ENCODE measurements at regions not wholly inside any gene's neighbourhood (a gene's known extent, or its start where the extent isn't known, plus 50 kb on each side); places are given as distances from the start of the nearest gene placed in this dataset.
"Not testable (repeated sequence)": the region's sequence is repeated elsewhere in the genome, so short reads cannot be mapped to it uniquely, and the experiment has no call there.

DNA sequence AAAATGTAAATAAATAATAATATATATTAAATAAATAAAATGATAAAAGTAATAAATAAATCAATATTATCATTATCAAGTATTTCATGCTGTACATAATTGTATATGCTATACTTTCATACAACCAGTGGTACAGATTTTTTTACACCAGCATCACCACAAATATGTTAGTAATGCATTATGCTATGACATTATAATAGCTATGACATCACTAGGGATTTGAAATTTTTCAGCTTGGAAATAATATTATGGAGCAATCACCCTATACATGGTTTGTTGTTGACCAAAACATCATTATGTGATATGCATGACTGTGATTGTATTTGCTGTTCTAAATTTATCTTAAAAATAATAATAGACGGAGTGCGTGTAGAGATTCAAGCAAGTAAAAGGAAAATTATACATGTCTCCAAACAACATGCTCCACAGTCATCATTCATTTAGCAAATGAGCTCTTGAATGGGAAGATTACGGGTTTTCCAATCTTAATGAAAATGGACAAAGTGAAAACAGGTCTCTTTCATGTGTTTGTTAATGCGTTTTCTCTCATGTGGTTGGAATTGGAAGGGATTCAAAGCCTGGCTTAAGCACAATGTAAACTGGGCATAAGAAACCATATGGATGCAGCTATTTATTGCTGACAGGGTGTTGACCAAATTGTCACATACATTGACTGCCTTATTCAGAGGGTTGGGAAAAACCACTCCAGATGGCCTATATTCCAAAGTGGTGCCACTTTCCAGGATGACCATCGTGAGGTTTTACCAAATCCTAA is 643.0 kb upstream of the RGMB start:
- Mint-ChIP-seq H3K27me3 (no peaks in the 10 kb centered on the region), H3K4me3 (no peak overlapping the region), H3K27ac (no peak overlapping the region), H3K9me3 (no peaks in the 10 kb centered on the region), H3K36me3 (no peaks in the 10 kb centered on the region), H3K4me1 (no peaks in the 10 kb centered on the region)

DNA sequence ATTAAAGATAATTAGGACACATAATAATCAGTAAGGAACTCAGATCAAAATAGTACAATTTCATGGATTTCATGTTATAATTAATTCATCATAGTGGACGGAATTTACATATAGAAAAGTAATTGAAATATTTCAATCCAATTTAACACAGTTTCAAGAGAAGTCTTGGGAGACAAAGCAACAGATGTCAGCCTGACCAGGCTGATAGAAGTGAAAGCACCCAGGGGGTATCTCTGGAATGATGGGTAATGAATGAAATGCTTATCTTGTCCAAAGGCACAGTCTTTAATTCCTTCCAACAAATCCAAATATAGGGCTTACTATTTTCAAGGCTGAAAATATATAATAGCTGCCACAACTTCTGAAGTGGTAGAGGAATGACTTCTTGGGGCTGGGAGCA is 629.3 kb upstream of the RGMB start:
- Mint-ChIP-seq H3K27me3 (peaks cover 1% of the 10 kb centered on the region), H3K4me3 (no peak overlapping the region), H3K27ac (no peak overlapping the region), H3K9me3 (no peaks in the 10 kb centered on the region), H3K4me1 (no peaks in the 10 kb centered on the region), H3K36me3 (no peaks in the 10 kb centered on the region)

DNA sequence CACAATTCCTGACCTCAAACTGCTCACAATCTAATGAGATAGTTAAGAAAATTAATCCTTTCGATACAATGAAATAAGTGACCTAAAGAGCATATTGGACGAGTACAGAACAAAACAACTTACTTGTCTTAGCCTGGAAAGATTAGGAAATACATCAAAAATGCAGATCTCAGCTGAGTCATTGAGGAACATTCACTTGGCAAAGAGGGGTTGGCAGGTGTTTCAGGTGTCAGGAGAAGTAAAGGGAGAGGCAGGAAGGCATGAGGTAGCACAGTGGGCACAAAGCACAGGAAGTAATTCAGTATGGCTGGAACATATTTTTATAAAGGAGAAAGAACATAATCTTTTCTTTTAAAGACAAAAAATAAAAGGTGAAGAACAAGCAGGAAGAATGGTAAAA is 628.8 kb upstream of the RGMB start:
- Mint-ChIP-seq H3K36me3 (no peaks in the 10 kb centered on the region), H3K9me3 (no peaks in the 10 kb centered on the region), H3K27me3 (peaks cover 1% of the 10 kb centered on the region), H3K27ac (no peak overlapping the region), H3K4me3 (no peak overlapping the region), H3K4me1 (no peaks in the 10 kb centered on the region)

DNA sequence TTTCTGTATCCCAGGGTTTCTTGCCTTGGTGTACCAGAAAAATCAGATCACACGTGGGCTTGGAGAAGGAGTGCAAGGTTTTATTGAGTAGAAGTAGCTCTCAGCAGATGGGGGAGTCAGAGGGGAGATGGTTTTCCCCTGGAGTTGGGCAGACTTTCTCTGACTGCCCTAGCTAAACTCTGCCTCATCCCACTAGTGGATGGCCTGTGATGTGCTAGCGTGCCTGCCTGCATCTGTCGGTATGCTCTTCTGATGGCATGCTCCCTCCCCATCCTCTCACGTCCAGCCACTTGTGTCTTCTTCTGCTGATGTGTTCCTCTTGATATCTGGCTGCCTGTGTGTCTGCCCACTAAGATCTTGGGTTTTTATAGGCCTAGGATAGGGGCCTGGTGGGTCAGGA is 616.1 kb upstream of the RGMB start:
- Mint-ChIP-seq H3K27ac (no peak overlapping the region), H3K4me3 (no peak overlapping the region), H3K36me3 (no peaks in the 10 kb centered on the region), H3K9me3 (no peaks in the 10 kb centered on the region), H3K4me1 (no peaks in the 10 kb centered on the region), H3K27me3 (no peaks in the 10 kb centered on the region)

DNA sequence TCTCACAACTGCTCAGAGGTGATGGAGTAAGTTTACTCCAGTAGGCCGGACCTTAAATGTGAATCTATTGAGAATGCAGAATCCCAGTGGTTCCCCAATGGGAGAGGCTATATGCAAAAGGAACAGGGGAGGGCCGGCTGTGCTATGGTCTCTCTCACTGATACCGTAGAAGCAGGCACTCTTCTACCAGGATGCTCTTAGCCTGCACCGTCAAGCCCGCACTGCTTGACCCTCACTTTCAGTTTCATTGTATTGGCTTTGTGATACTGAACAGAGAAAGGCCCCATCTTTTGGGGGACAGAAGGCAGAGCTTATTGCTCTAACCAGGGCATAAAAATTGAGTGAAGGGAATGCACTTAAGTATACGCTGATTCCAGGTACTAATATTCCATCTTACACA is 615.0 kb upstream of the RGMB start:
- Mint-ChIP-seq H3K27me3 (no peaks in the 10 kb centered on the region), H3K36me3 (no peaks in the 10 kb centered on the region), H3K9me3 (no peaks in the 10 kb centered on the region), H3K27ac (no peak overlapping the region), H3K4me1 (no peaks in the 10 kb centered on the region), H3K4me3 (no peak overlapping the region)

DNA sequence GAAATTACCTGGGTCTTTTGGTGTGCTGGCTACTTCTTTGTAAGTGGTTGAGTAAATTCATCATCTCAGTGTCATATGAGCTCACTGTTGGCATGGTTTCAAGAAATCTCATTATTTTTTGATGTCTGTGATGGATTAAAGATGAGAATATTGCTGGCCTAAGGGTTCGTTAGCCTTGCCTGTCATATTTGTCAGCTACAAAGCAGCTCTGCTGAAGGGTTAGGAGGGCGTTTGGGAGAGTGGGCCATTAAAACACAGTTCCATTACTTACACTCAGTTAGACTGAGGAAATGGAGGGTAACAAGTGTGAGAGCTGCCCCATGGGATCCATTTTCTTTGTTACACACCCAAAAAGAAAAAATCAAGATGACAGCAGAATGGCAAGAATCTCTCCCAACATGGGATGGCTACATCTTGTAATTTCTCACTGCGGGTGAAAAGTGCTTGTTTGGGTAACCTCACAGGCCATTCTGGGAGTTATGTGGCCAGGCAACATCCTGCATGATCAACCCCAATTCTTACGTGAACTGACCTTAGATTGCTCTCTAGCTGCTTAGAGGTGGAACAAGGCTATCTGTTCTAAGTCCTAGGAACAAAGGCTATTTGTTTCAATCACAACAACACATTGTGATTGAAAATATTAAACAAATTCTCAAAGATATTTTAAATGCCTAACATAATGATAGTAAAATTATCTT is 609.5 kb upstream of the RGMB start:
- no peak overlapping the region for H3K4me3 Mint-ChIP-seq
- no peaks in the 10 kb centered on the region for H3K36me3 Mint-ChIP-seq
- no peaks in the 10 kb centered on the region for H3K9me3 Mint-ChIP-seq
- no peak overlapping the region for H3K27ac Mint-ChIP-seq
- no peaks in the 10 kb centered on the region for H3K4me1 Mint-ChIP-seq
- no peaks in the 10 kb centered on the region for H3K27me3 Mint-ChIP-seq

DNA sequence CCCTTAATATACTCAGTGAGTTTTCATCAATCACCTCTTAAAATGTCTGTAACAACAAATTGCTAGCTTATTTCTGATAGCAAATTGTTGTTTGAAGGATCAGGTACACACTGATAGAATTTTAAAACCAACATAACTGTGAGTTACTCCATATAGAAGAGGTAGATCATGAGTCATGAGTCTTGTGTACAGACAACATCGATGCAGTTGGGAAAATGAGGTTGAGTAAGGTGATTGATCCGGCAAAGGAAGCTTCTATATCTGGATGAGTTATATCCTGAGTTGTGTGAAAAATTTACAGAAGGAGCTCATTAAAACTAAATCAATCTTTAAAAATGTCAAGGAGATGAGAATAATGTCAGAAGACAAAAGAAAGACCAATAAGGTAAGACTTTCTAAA is 604.6 kb upstream of the RGMB start:
- H3K9me3 Mint-ChIP-seq, result no peaks in the 10 kb centered on the region

DNA sequence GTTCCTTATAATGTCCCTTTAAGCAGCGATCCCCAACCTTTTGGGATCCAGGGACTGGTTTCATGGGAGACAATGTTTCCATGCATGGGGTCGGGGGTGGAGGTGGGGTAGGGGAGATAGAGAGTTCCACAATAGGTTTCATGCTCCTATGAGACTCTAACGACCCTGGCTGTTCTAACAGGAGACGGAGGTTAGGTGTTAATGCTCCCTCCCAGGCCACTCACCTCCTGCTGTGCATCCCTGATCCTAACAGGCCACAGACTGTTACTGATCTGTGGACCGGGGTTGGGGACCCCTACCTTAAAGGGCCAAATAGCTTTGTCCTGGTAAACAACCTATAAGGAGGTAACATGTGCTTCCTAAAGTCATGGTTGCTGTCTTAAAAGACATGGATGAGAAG is 602.5 kb upstream of the RGMB start:
- Mint-ChIP-seq H3K27ac (no peak overlapping the region), H3K36me3 (no peaks in the 10 kb centered on the region), H3K27me3 (no peaks in the 10 kb centered on the region), H3K9me3 (no peaks in the 10 kb centered on the region), H3K4me3 (no peak overlapping the region), H3K4me1 (no peaks in the 10 kb centered on the region)

More for the DNA sequence above, 604.6 kb upstream of the RGMB start:
- no peaks in the 10 kb centered on the region for H3K4me1 Mint-ChIP-seq
- no peaks in the 10 kb centered on the region for H3K36me3 Mint-ChIP-seq
- no peak overlapping the region for H3K4me3 Mint-ChIP-seq
- no peak overlapping the region for H3K27ac Mint-ChIP-seq
- no peaks in the 10 kb centered on the region for H3K27me3 Mint-ChIP-seq

DNA sequence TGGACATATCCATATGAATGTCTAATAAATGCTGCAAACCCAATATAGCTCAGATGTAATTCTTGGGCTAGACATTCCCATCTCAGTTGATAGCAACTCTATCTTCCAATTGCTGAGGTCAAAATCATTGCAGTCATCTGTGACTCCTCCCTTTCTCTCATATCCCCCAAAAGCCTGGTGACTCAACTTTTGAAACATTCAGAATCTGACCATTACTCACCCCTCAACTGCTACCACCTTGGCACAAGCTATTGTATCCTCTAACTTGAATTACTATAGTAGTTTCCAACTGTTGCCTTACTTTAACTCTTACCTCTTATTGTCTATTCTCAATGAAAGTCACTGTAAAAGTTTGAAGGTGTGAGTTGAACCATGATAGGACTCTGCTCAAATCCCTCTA is 600.1 kb upstream of the RGMB start:
- H3K27me3 Mint-ChIP-seq, result peaks cover 6% of the 10 kb centered on the region
- no peaks in the 10 kb centered on the region for H3K36me3 Mint-ChIP-seq
- H3K27ac Mint-ChIP-seq, result no peak overlapping the region

DNA sequence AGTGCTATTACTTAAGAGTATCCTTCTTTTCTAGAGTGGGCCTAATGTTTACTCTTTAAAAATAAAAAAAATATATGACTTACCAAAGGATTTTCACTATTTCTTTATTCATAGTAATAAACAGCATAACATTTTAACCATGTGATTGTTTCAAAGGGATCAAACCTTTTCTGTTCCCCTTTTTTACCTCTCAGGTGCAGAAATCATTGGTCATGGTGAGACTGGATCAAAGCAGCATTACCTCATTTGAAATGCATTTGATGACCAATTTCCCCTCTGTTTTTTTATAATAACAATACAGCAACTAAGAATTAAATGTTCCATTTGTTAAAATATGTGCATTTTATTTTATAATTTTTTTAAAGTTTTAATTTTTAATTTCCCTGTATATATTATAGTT is 598.0 kb upstream of the RGMB start:
- no peaks in the 10 kb centered on the region for H3K36me3 Mint-ChIP-seq

More for the DNA sequence above, 600.1 kb upstream of the RGMB start:
- no peak overlapping the region for H3K4me3 Mint-ChIP-seq
- H3K4me1 Mint-ChIP-seq, result no peaks in the 10 kb centered on the region
- peaks cover 4% of the 10 kb centered on the region for H3K9me3 Mint-ChIP-seq

DNA sequence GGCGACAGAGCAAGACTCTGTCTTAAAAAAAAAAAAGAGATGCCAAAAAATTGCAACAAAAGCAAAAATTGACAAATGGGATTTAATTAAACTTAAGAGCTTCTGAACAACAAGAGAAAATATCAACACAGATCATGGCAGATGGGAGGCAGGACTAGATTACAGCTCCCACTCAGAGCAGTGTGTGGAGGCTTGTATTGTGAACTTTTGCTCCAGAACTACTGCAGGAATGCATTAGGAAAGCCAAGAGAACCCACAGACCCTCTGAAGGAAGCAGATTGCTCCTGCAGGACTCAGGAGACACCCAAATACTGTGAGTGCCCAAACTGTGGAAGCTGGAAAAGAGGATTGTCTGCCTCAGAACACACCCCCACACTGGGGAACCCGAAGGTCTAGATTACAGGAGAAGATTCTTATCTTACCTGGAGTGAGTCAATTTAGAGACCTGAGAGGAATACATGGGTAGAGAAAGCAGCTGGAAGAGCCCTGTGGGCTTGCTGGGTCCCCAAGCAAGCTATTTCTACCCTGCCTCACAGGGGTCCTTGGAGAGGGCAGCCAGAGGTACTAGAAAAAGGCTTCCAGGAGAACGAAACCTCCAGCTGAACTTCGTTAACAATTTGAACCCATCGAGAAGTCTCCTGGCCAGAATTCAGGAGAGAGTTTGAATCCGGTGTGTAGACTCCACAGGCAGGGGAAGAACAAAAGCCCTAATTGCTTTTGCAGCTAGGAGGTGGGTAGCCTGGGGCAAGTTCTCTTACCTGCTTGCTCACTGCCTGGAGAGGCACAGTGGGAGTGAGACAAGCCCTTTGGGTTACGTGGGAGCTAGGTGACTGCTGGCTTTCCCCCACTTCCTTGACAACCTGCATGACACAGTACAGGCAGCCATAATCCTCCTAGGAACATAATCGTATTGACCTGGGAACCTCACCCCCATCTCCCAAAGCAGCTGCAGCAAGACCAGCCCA is 593.4 kb upstream of the RGMB start:
- Mint-ChIP-seq H3K9me3 (peaks cover 4% of the 10 kb centered on the region), H3K4me1 (no peaks in the 10 kb centered on the region), H3K36me3 (no peaks in the 10 kb centered on the region), H3K4me3 (no peak overlapping the region), H3K27ac (no peak overlapping the region), H3K27me3 (peaks cover 7% of the 10 kb centered on the region)

More for the DNA sequence above, 598.0 kb upstream of the RGMB start:
- H3K27ac Mint-ChIP-seq, result no peak overlapping the region
- no peaks in the 10 kb centered on the region for H3K4me1 Mint-ChIP-seq
- no peak overlapping the region for H3K4me3 Mint-ChIP-seq
- peaks cover 7% of the 10 kb centered on the region for H3K27me3 Mint-ChIP-seq
- peaks cover 4% of the 10 kb centered on the region for H3K9me3 Mint-ChIP-seq

DNA sequence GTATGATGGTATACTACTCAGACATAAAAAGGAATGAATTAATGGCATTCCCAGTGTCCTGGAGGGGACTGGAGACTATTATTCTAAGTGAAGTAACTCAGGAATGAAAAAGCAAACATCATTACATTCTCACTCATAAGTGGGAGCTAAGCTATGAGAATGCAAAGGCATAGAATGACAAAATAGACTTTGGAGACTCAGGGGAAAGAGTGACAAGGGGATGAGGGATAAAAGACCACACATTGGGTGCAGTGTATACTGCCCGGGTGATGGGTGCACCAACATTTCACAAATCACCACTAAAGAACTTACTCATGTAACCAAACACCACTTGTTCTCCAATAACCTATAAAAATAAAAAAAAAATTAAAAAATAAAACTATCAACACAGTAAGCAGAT is 587.3 kb upstream of the RGMB start:
- no peaks in the 10 kb centered on the region for H3K4me1 Mint-ChIP-seq
- H3K36me3 Mint-ChIP-seq, result no peaks in the 10 kb centered on the region
- H3K27ac Mint-ChIP-seq, result no peak overlapping the region
- no peaks in the 10 kb centered on the region for H3K27me3 Mint-ChIP-seq
- H3K9me3 Mint-ChIP-seq, result no peaks in the 10 kb centered on the region
- H3K4me3 Mint-ChIP-seq, result no peak overlapping the region

DNA sequence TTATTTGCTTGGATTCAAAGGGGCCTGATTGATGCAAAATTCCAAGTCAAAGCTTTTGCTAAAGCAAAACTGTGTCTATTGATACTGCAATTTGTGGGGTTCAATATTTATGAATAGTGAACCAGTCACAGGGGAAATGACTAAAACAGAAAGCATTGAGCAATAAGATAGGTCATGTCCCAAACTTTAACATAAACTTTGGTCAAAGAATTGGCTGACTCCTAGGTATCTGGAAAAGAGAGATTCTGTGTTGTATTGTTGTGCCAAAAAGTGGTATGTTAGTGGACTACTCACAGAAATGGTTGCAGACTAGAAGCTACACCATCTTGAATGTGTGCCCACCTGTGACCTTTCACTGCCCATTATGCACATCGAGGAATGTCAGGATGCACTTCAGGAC is 585.5 kb upstream of the RGMB start:
- no peaks in the 10 kb centered on the region for H3K4me1 Mint-ChIP-seq

DNA sequence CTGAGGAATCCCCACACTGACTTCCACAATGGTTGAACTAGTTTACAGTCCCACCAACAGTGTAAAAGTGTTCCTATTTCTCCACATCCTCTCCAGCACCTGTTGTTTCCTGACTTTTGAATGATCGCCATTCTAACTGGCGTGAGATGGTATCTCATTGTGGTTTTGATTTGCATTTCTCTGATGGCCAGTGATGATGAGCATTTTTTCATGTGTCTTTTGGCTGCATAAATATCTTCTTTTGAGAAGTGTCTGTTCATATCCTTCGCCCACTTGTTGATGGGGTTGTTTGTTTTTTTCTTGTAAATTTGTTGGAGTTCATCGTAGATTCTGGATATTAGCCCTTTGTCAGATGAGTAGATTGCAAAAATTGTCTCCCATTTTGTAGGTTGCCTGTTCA is 583.1 kb upstream of the RGMB start:
- H3K36me3 Mint-ChIP-seq, H3K27ac Mint-ChIP-seq, H3K9me3 Mint-ChIP-seq, H3K4me3 Mint-ChIP-seq, H3K4me1 Mint-ChIP-seq, H3K27me3 Mint-ChIP-seq: not testable (repeated sequence)

More for the DNA sequence above, 585.5 kb upstream of the RGMB start:
- no peaks in the 10 kb centered on the region for H3K27me3 Mint-ChIP-seq
- H3K9me3 Mint-ChIP-seq, result no peaks in the 10 kb centered on the region
- no peaks in the 10 kb centered on the region for H3K36me3 Mint-ChIP-seq
- no peak overlapping the region for H3K4me3 Mint-ChIP-seq
- no peak overlapping the region for H3K27ac Mint-ChIP-seq

DNA sequence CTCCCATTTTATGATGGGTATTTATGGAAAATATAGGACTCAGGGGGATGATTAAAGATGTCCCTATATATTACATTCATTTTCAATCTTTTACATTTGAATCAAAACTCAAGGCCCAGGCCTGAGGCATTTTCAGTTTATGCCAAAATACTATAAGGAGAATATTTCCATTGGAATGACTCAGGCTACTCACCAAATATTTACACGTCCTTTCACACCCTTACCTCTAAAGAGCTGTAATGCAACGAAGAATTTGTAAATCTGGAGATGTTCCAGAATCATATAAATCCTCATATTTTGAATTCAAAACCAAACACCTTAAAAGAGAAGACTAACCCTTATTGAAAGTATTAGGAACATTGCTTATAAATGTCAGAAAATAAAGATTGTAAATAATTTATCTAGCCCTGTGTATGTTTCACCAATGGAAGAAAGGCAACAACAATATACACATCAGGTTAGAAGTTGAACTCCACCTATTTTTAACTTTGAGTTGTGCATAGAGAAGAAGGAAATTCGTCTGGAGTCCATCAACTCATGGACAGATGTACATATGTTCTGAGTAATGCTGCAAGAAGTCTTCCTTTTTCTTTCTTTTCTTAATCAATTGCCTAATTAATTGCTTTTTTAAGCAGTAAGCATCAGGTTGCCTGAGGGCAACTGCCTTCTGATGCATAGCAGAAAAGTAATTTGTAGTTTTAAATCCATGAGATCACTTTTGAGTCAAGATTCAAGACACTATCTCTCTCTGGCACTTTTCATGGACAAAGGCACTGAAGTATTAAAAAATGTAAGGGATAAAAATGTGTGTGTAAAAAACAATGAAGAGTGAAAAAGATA is 579.3 kb upstream of the RGMB start:
- Mint-ChIP-seq H3K27me3 (peaks cover 2% of the 10 kb centered on the region), H3K4me3 (no peak overlapping the region), H3K27ac (no peak overlapping the region), H3K36me3 (no peaks in the 10 kb centered on the region), H3K9me3 (no peaks in the 10 kb centered on the region), H3K4me1 (no peaks in the 10 kb centered on the region)
